Stimulated activated naive B cell treated with anti-CD40 and anti-IgM and Interleukin-4, amounts not matched to agents 10 μg/mL and 1 μg/mL and 100 μg/mL, for 72 hours (primary cell): ENCODE measurements at regions not wholly inside any gene's neighbourhood (a gene's known extent, or its start where the extent isn't known, plus 50 kb on each side); places are given as distances from the start of the nearest gene placed in this dataset.
"Not testable (repeated sequence)": the region's sequence is repeated elsewhere in the genome, so short reads cannot be mapped to it uniquely, and the experiment has no call there.

Experiments
- ATAC-seq, 2 donors: fragments of 150-1000 bp; cut with Tn5 transposase; replicated peaks; 2 replicates each; pipeline ENCODE4 v1.10.0; 2021; ENCODE audit warnings: moderate library complexity in 1 of 2
- DNase-seq: peaks from one replicate; pipeline ENCODE4 v3.0.0; 2021
- H3K27ac Mint-ChIP-seq: one replicate; pipeline ENCODE4 v1.8.0; 2022; ENCODE audit warnings: mild to moderate bottlenecking, mixed read lengths
- H3K27me3 Mint-ChIP-seq, 2 donors: one replicate each; pipeline ENCODE4 v1.8.0; 2022; ENCODE audit warnings: mixed read lengths in 2 of 2
- H3K36me3 Mint-ChIP-seq, 2 donors: one replicate each; pipeline ENCODE4 v1.8.0; 2022; ENCODE audit warnings: mixed read lengths in 2 of 2, mild to moderate bottlenecking in 1 of 2
- H3K4me1 Mint-ChIP-seq, 2 donors: one replicate each; pipeline ENCODE4 v1.8.0; 2022; ENCODE audit warnings: mixed read lengths in 2 of 2, mild to moderate bottlenecking in 1 of 2
- H3K4me3 Mint-ChIP-seq, 2 donors: one replicate each; pipeline ENCODE4 v1.8.0; 2022; ENCODE audit warnings: mild to moderate bottlenecking in 2 of 2, mixed read lengths in 2 of 2, moderate library complexity in 1 of 2
- H3K9me3 Mint-ChIP-seq, 2 donors: one replicate each; pipeline ENCODE4 v1.8.0; 2022; ENCODE audit warnings: mixed read lengths in 2 of 2, mild to moderate bottlenecking in 1 of 2

GRCh38 chr20:29327600-29328420 is 1929.7 kb upstream of the DEFB115 start:
- not testable (repeated sequence) for DNase-seq, ATAC-seq, H3K4me1 Mint-ChIP-seq, H3K27ac Mint-ChIP-seq, H3K4me3 Mint-ChIP-seq, H3K36me3 Mint-ChIP-seq
- Mint-ChIP-seq H3K27me3 (peaks cover 12 to 21% of the 10 kb centered on the region in 2 donors), H3K9me3 (peaks cover 19 to 28% of the 10 kb centered on the region in 2 donors)

GRCh38 chr20:29330429-29331115 is 1926.9 kb upstream of the DEFB115 start:
- peaks cover 12 to 13% of the 10 kb centered on the region in 2 donors for H3K27me3 Mint-ChIP-seq
- not testable (repeated sequence) for ATAC-seq, DNase-seq, H3K4me3 Mint-ChIP-seq, H3K36me3 Mint-ChIP-seq, H3K27ac Mint-ChIP-seq, H3K4me1 Mint-ChIP-seq
- peaks cover 32 to 48% of the 10 kb centered on the region in 2 donors for H3K9me3 Mint-ChIP-seq

GRCh38 chr20:29349836-29350235 is 1907.6 kb upstream of the DEFB115 start:
- no peak for DNase-seq
- Mint-ChIP-seq H3K9me3 (peaks cover 13 to 16% of the 10 kb centered on the region in 2 donors), H3K4me3 (no peak overlapping the region), H3K27ac (no peak overlapping the region), H3K36me3 (peaks cover 0 to 3% of the 10 kb centered on the region in 2 donors), H3K27me3 (no peaks in the 10 kb centered on the region), H3K4me1 (no peaks in the 10 kb centered on the region)
- ATAC-seq = no peak

- not testable (repeated sequence) for H3K9me3 Mint-ChIP-seq, H3K4me1 Mint-ChIP-seq, DNase-seq, H3K4me3 Mint-ChIP-seq, H3K27ac Mint-ChIP-seq, ATAC-seq, H3K36me3 Mint-ChIP-seq, H3K27me3 Mint-ChIP-seq
Observed at GRCh38 chr20:29375937-29376336, 1881.5 kb upstream of the DEFB115 start.

GRCh38 chr20:29392853-29393252 is 1864.6 kb upstream of the DEFB115 start:
- H3K4me1 Mint-ChIP-seq, H3K36me3 Mint-ChIP-seq, ATAC-seq, H3K27ac Mint-ChIP-seq, H3K4me3 Mint-ChIP-seq, H3K27me3 Mint-ChIP-seq, H3K9me3 Mint-ChIP-seq, DNase-seq: not testable (repeated sequence)

- H3K9me3 Mint-ChIP-seq = peaks cover 23% of the 10 kb centered on the region in 2 donors
- ATAC-seq = peak in 1 of 2 donors; percentile 20
Observed at GRCh38 chr20:29408034-29408695, 1849.3 kb upstream of the DEFB115 start.

GRCh38 chr20:29408707-29409106 is 1848.8 kb upstream of the DEFB115 start:
- H3K27ac Mint-ChIP-seq, ATAC-seq, DNase-seq, H3K4me1 Mint-ChIP-seq: not testable (repeated sequence)
- Mint-ChIP-seq H3K4me3 (peak overlapping the region in 1 of 2 donors; percentile 0), H3K9me3 (peaks cover 25 to 26% of the 10 kb centered on the region in 2 donors), H3K36me3 (peaks cover 0 to 20% of the 10 kb centered on the region in 2 donors), H3K27me3 (peaks cover 12 to 22% of the 10 kb centered on the region in 2 donors)

More at GRCh38 chr20:29408034-29408695, 1849.3 kb upstream of the DEFB115 start:
- Mint-ChIP-seq H3K4me1 (peaks cover 0 to 2% of the 10 kb centered on the region in 2 donors), H3K27ac (no peak overlapping the region), H3K36me3 (peaks cover 0 to 16% of the 10 kb centered on the region in 2 donors), H3K27me3 (peaks cover 12 to 22% of the 10 kb centered on the region in 2 donors), H3K4me3 (peak overlapping the region in 1 of 2 donors; percentile 0)
- no peak for DNase-seq

GRCh38 chr20:29409160-29409689 is 1848.2 kb upstream of the DEFB115 start:
- H3K27ac Mint-ChIP-seq, H3K4me3 Mint-ChIP-seq, H3K4me1 Mint-ChIP-seq, DNase-seq, ATAC-seq: not testable (repeated sequence)
- Mint-ChIP-seq H3K27me3 (peaks cover 12 to 22% of the 10 kb centered on the region in 2 donors), H3K9me3 (peaks cover 25 to 26% of the 10 kb centered on the region in 2 donors), H3K36me3 (peaks cover 0 to 20% of the 10 kb centered on the region in 2 donors)

- H3K36me3 Mint-ChIP-seq = peaks cover 0 to 20% of the 10 kb centered on the region in 2 donors
- ATAC-seq = no peak
- H3K9me3 Mint-ChIP-seq = peaks cover 23 to 26% of the 10 kb centered on the region in 2 donors
- H3K4me3 Mint-ChIP-seq = peak overlapping the region in 1 of 2 donors; percentile 23
- peaks cover 0 to 2% of the 10 kb centered on the region in 2 donors for H3K4me1 Mint-ChIP-seq
- DNase-seq = no peak
- H3K27ac Mint-ChIP-seq = no peak overlapping the region
- H3K27me3 Mint-ChIP-seq = peaks cover 12 to 22% of the 10 kb centered on the region in 2 donors
Observed at GRCh38 chr20:29409833-29410805, 1847.3 kb upstream of the DEFB115 start.

- H3K36me3 Mint-ChIP-seq = peaks cover 0 to 20% of the 10 kb centered on the region in 2 donors
- peak overlapping the region in 1 of 2 donors; percentile 26 for H3K4me3 Mint-ChIP-seq
- no peak overlapping the region for H3K27ac Mint-ChIP-seq
- peaks cover 23 to 26% of the 10 kb centered on the region in 2 donors for H3K9me3 Mint-ChIP-seq
- no peak for ATAC-seq
- peaks cover 0 to 2% of the 10 kb centered on the region in 2 donors for H3K4me1 Mint-ChIP-seq
- peaks cover 12 to 22% of the 10 kb centered on the region in 2 donors for H3K27me3 Mint-ChIP-seq
- DNase-seq = no peak
Observed at GRCh38 chr20:29410806-29411457, 1846.5 kb upstream of the DEFB115 start.

GRCh38 chr20:29411458-29411820 is 1846.0 kb upstream of the DEFB115 start:
- H3K4me1 Mint-ChIP-seq, H3K27ac Mint-ChIP-seq, DNase-seq, ATAC-seq: not testable (repeated sequence)
- H3K27me3 Mint-ChIP-seq = peaks cover 12 to 22% of the 10 kb centered on the region in 2 donors
- H3K36me3 Mint-ChIP-seq = peaks cover 0 to 20% of the 10 kb centered on the region in 2 donors
- H3K9me3 Mint-ChIP-seq = peaks cover 25 to 26% of the 10 kb centered on the region in 2 donors
- peak overlapping the region in 1 of 2 donors; percentile 26 for H3K4me3 Mint-ChIP-seq

- Mint-ChIP-seq H3K4me1 (no peaks in the 10 kb centered on the region), H3K36me3 (no peaks in the 10 kb centered on the region), H3K9me3 (peaks cover 0 to 2% of the 10 kb centered on the region in 2 donors), H3K27me3 (no peaks in the 10 kb centered on the region), H3K27ac (no peak overlapping the region), H3K4me3 (no peak overlapping the region)
- no peak for DNase-seq
- ATAC-seq = no peak
Observed at GRCh38 chr20:29419378-29419777, 1838.1 kb upstream of the DEFB115 start.
